DMS114 treated with DMSO at 0.1 percent for 48 hours (cell line): ENCODE measurements at regions not wholly inside any gene's neighbourhood (a gene's known extent, or its start where the extent isn't known, plus 50 kb on each side); places are given as distances from the start of the nearest gene placed in this dataset.

Experiments used
- DNase-seq: peaks from one replicate; lab custom pipeline; 2025; ENCODE audit not compliant: unreplicated experiment; lab: John Stamatoyannopoulos, UW

DNA sequence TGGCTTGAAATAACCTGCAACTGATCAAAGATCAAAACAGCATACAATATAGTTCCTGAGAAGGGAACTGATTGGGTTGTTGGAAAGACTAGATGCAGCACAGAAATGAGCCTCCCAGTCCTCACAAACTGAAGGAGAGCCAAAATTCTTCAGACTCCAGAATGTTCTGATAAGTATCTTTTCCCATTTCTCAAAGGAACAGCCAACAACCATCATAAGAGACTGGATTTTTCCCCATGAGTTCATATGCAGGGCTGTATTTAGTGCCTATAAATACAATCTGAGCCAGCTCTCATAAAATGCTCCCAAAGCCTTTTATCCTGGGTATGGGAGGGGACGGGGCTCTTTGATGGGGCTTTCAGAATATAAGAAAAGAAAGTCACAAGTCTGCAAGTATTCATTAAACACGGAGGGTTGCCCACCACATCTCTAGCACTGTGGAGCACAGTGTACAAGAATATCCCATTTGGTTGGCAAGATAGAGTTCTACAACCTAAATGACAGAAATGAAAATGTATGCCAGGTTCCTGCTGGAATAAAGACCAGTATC is 50.7 kb upstream of the LYVE1 start:
- no peak for DNase-seq

DNA sequence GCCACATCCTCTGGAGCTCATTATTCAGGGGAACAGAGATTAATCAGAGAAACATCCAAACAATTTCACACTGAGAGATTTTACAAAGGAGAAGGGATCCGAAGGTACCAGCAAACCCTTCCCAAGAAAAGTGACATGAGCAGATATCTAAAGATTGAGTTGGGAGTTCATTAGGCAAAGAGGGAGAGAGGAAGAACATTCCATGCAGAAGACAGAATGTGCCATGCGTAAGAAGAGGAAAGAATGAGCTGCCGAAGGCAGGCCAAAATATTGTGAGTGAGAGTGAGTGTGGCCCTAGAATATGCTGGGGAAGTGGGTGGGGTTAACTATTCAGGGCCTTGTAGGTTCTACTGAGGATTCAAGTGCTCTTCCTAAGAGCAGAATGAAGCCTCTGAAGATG is 50.0 kb upstream of the LYVE1 start:
- DNase-seq = no peak
